NCI-H2171 (cell line): ENCODE measurements at regions not wholly inside any gene's neighbourhood (a gene's known extent, or its start where the extent isn't known, plus 50 kb on each side); places are given as distances from the start of the nearest gene placed in this dataset.

Experiments
- DNase-seq: peaks from one replicate; lab custom pipeline; 2025; lab: John Stamatoyannopoulos, UW

- no peak for DNase-seq
Measured at GRCh38 chr3:151992326-151993041, 119.0 kb downstream of the SUCNR1 start.

GRCh38 chr3:151995091-151995490 lies 121.6 kb downstream of the SUCNR1 start:
- no peak for DNase-seq

GRCh38 chr3:151998744-151999143 lies 125.3 kb downstream of the SUCNR1 start:
- no peak for DNase-seq

- no peak for DNase-seq
Measured at GRCh38 chr3:151999936-152000335, 126.5 kb downstream of the SUCNR1 start.

- DNase-seq: no peak
Measured at GRCh38 chr3:152011812-152012735, 138.6 kb downstream of the SUCNR1 start.

- no peak for DNase-seq
Measured at GRCh38 chr3:152019508-152019907, 146.1 kb downstream of the SUCNR1 start.

GRCh38 chr3:152021951-152022461 lies 148.6 kb downstream of the SUCNR1 start:
- no peak for DNase-seq

- DNase-seq: no peak
Measured at GRCh38 chr3:152026033-152026556, 152.7 kb downstream of the SUCNR1 start.

GRCh38 chr3:152030320-152030719 lies 156.9 kb downstream of the SUCNR1 start:
- DNase-seq: no peak

GRCh38 chr3:152031321-152031720 lies 157.9 kb downstream of the SUCNR1 start:
- no peak for DNase-seq

- DNase-seq: no peak
Measured at GRCh38 chr3:152037297-152037696, 163.9 kb downstream of the SUCNR1 start.

GRCh38 chr3:152037953-152038352 lies 164.5 kb downstream of the SUCNR1 start:
- DNase-seq: no peak

- no peak for DNase-seq
Measured at GRCh38 chr3:152038490-152038889, 165.0 kb downstream of the SUCNR1 start.

- no peak for DNase-seq
Measured at GRCh38 chr3:152039887-152040286, 166.4 kb downstream of the SUCNR1 start.

GRCh38 chr3:152040319-152040718 lies 166.9 kb downstream of the SUCNR1 start:
- no peak for DNase-seq

- DNase-seq: no peak
Measured at GRCh38 chr3:152043620-152044019, 170.2 kb downstream of the SUCNR1 start.

- no peak for DNase-seq
Measured at GRCh38 chr3:152046280-152046679, 172.8 kb downstream of the SUCNR1 start.

- DNase-seq: no peak
Measured at GRCh38 chr3:152047465-152047864, 174.0 kb downstream of the SUCNR1 start.

- no peak for DNase-seq
Measured at GRCh38 chr3:152048831-152049230, 175.4 kb downstream of the SUCNR1 start.

GRCh38 chr3:152050903-152051302 lies 177.5 kb downstream of the SUCNR1 start:
- no peak for DNase-seq

- no peak for DNase-seq
Measured at GRCh38 chr3:152051501-152052404, 178.3 kb downstream of the SUCNR1 start.

GRCh38 chr3:152053866-152054265 lies 180.4 kb downstream of the SUCNR1 start:
- DNase-seq: no peak
